SU-DHL-6 (cell line): ENCODE measurements at regions not wholly inside any gene's neighbourhood (a gene's known extent, or its start where the extent isn't known, plus 50 kb on each side); places are given as distances from the start of the nearest gene placed in this dataset.

ENCODE experiments used
- H2AFZ ChIP-seq: fragments of 200-600 bp; sonication (generic); 2 replicates; pipeline ENCODE4 v1.6.1; 2014; ENCODE audit warnings: low read depth, mild to moderate bottlenecking, moderate library complexity, mixed read lengths, antibody characterized with exemption, low read length; ENCODE audit not compliant: severe bottlenecking
- H3F3A ChIP-seq: fragments of 200-600 bp; shearing (Covaris generic); 2 replicates; pipeline ENCODE4 v1.6.0; 2016; ENCODE audit warnings: antibody characterized with exemption, mild to moderate bottlenecking; ENCODE audit not compliant: insufficient read depth
- H3K27ac ChIP-seq: fragments of 200-600 bp; sonication (generic); 2 replicates; pipeline ENCODE4 v1.5.1; 2016; ENCODE audit warnings: low read depth, mild to moderate bottlenecking, low read length, moderate library complexity, mixed read lengths
- H3K27me3 ChIP-seq: fragments of 200-600 bp; sonication (generic), shearing (Covaris generic); 2 replicates; pipeline ENCODE4 v1.6.0; 2014; ENCODE audit warnings: mild to moderate bottlenecking, low read length
- H3K36me3 ChIP-seq: fragments of 200-600 bp; sonication (generic); 2 replicates; pipeline ENCODE4 v1.6.1; 2014; ENCODE audit warnings: mild to moderate bottlenecking, low read length, mixed read lengths
- H3K4me2 ChIP-seq: fragments of 300-600, 200-600 bp; shearing (Covaris generic), sonication (generic); 2 replicates; pipeline ENCODE4 v1.6.0; 2014; ENCODE audit warnings: low read length, low read depth, mild to moderate bottlenecking; ENCODE audit not compliant: poor library complexity, severe bottlenecking
- H3K4me3 ChIP-seq: fragments of 200-600 bp; sonication (generic); 2 replicates; pipeline ENCODE4 v1.5.1; 2014; ENCODE audit warnings: antibody characterized with exemption, low read length, mild to moderate bottlenecking, mixed read lengths; ENCODE audit not compliant: insufficient read depth, poor library complexity, severe bottlenecking
- H3K79me2 ChIP-seq: fragments of 200-600 bp; sonication (generic); 2 replicates; pipeline ENCODE4 v1.6.1; 2014; ENCODE audit warnings: mild to moderate bottlenecking, low read length, moderate library complexity; ENCODE audit not compliant: insufficient read depth
- H3K9ac ChIP-seq: fragments of 200-600 bp; sonication (generic); 2 replicates; pipeline ENCODE4 v1.7.0; 2014; ENCODE audit warnings: mild to moderate bottlenecking, low read length
- H3K9me2 ChIP-seq: fragments of 200-600 bp; sonication (generic); replicated peaks from 2 replicates; pipeline ENCODE4 v1.6.1; 2014; ENCODE audit warnings: low read length; ENCODE audit not compliant: insufficient read depth
- H3K9me3 ChIP-seq: fragments of 200-600 bp; sonication (generic); 2 replicates; pipeline ENCODE4 v1.6.1; 2014; ENCODE audit warnings: low read length, mixed read lengths; ENCODE audit not compliant: insufficient read depth
- H4K20me1 ChIP-seq: fragments of 200-600 bp; sonication (generic); 2 replicates; pipeline ENCODE4 v1.6.1; 2014; ENCODE audit warnings: low read depth, mild to moderate bottlenecking, antibody characterized with exemption, low read length, moderate library complexity, mixed read lengths
- CTCF ChIP-seq: fragments of 200-600 bp; sonication (generic); IDR thresholded peaks from one replicate; pipeline ENCODE4 v1.5.1; 2017; ENCODE audit warnings: antibody characterized with exemption, mild to moderate bottlenecking, low read length, moderate library complexity; ENCODE audit not compliant: insufficient read depth, poor library complexity, severe bottlenecking
- EZH2phosphoT487 ChIP-seq: fragments of 200-600 bp; sonication (generic), shearing (Covaris generic); conservative IDR thresholded peaks from 2 replicates; pipeline ENCODE4 v1.6.1; 2018; ENCODE audit warnings: mild to moderate bottlenecking, antibody characterized with exemption, low read length, moderate library complexity, mixed read lengths

DNA sequence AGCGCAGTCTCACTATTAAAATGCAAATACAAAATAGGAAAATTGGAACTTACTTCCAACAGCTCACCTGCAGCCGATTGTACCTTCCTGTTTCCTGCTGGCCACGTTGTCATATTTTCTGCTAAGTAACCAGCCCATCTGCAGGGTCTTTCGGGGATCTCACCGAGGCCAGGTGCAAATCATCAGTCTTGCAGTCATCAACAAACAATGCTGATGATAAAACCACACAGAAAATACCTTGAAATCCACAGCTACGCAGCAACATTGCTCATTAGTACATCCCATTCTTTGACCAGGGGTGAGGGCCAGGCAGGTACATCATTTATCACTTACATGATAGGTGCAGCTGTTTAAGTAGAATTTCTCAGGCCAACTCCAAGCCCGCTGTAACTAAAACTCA lies 406.9 kb downstream of the TMEM121 start:
- no peaks in the 10 kb centered on the region for H3F3A ChIP-seq
- H2AFZ ChIP-seq: no peak overlapping the region
- no peaks in the 10 kb centered on the region for H3K36me3 ChIP-seq
- no peak overlapping the region for H3K4me2 ChIP-seq
- H3K9me2 ChIP-seq: no peaks in the 10 kb centered on the region
- no peak overlapping the region for H3K9ac ChIP-seq
- no peak overlapping the region for H3K4me3 ChIP-seq
- TF ChIP-seq EZH2phosphoT487 (no peak), CTCF (no peak)
- H3K27ac ChIP-seq: no peak overlapping the region
- 0 out of 2 replicates have a peak, but pooled peaks cover 7% of the 10 kb centered on the region for H3K9me3 ChIP-seq
- no peaks in the 10 kb centered on the region for H4K20me1 ChIP-seq
- no peaks in the 10 kb centered on the region for H3K79me2 ChIP-seq
- no peaks in the 10 kb centered on the region for H3K27me3 ChIP-seq

GRCh38 chr14:105935384-105935783 lies 409.0 kb downstream of the TMEM121 start:
- Histone ChIP-seq H3K36me3 (no peaks in the 10 kb centered on the region), H3K79me2 (no peaks in the 10 kb centered on the region), H3K27ac (no peak overlapping the region), H4K20me1 (no peaks in the 10 kb centered on the region), H3F3A (no peaks in the 10 kb centered on the region), H3K27me3 (no peaks in the 10 kb centered on the region), H3K9me2 (no peaks in the 10 kb centered on the region), H3K9ac (no peak overlapping the region), H3K4me3 (no peak overlapping the region), H2AFZ (no peak overlapping the region), H3K4me2 (no peak overlapping the region), H3K9me3 (0 out of 2 replicates have a peak, but pooled peaks cover 7% of the 10 kb centered on the region)
- TF ChIP-seq EZH2phosphoT487: no peak
- no peak for TF ChIP-seq CTCF

DNA sequence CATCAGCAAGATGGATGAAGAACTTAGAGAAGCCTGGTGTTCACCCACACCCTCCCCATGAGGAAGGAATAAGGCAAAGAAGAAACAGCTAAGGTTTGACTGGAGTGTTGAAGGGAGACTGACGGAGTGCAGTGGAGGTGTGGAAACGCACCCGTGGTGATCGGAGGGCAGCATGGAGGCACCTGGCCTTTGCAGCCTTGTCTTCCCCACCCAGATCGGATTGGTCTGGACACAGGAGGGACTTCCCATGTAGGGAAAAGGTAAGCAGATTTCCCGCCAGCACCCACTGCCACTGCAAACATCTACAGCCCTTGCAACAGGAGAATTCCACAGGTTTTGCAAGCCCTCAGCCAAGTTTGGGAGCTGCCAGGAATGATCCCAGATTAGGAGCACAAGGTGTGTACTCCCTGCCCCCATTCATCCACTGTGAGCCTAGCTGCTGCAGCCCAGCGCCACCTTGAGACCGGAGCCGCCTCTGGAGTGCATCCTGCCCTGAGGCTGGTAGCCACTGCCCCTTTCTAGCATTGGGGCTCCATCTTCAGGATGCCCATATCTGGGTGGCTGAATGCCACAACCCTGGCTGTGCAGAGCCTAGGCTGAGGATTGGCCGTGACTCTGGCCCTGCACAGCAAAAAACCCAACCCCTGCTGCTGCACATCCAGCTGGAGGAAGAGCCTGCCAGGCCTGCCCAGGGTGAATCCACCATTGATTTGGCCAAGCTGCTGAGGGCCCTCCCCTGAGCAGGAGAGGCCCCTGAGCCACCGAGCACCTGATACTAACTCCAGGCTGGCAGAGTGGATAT lies 411.1 kb downstream of the TMEM121 start:
- no peaks in the 10 kb centered on the region for H3K36me3 ChIP-seq
- H3K4me2 ChIP-seq: no peak overlapping the region
- H3K27me3 ChIP-seq: no peaks in the 10 kb centered on the region
- H3K9me2 ChIP-seq: no peaks in the 10 kb centered on the region
- 0 out of 2 replicates have a peak, but pooled peaks cover 7% of the 10 kb centered on the region for H3K9me3 ChIP-seq
- no peaks in the 10 kb centered on the region for H4K20me1 ChIP-seq
- no peak overlapping the region for H3K4me3 ChIP-seq
- H3F3A ChIP-seq: no peaks in the 10 kb centered on the region
- no peak for TF ChIP-seq EZH2phosphoT487
- no peak for TF ChIP-seq CTCF
- no peaks in the 10 kb centered on the region for H3K79me2 ChIP-seq
- H3K9ac ChIP-seq: no peak overlapping the region
- H2AFZ ChIP-seq: no peak overlapping the region
- no peak overlapping the region for H3K27ac ChIP-seq
